ENCODE measurements at regions not wholly inside any gene's neighbourhood (a gene's known extent, or its start where the extent isn't known, plus 50 kb on each side); places are given as distances from the start of the nearest gene placed in this dataset.

DNA sequence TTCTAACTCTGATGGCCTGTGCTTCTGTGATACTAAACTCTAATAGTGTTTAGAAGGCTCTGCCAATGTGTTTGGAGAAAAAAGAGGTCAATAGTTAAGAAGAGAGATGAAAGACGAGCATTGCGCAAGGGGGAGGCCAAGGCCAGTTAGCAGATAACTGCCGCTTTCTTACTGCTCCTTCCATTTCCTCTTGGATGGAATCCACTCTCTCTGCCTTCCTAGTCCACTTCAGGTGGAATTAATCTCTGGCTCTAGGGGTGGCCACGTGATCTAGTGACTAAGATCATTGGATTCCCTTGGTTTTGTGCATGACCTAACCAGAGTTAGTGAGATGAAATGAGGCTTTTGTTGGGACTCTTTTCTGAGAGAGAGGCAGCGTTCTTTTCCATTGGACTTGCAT lies 148.3 kb downstream of the ACTL8 start:
- TF ChIP-seq EZH2 (IDR thresholded peaks at IDR 0.05) (no peak), SIN3A (IDR thresholded peaks at IDR 0.05; ENCODE audit: low read depth) (no peak), EZH2phosphoT487 (IDR thresholded peaks at IDR 0.05; ENCODE audit: borderline replicate concordance) (no peak), TCF7L2 (IDR thresholded peaks at IDR 0.05; ENCODE audit: borderline replicate concordance, extremely low read depth, insufficient read depth, insufficient read length) (no peak), RAD21 (IDR thresholded peaks at IDR 0.05; ENCODE audit: low read depth) (no peak)
- TF ChIP-seq, protein P1, sequence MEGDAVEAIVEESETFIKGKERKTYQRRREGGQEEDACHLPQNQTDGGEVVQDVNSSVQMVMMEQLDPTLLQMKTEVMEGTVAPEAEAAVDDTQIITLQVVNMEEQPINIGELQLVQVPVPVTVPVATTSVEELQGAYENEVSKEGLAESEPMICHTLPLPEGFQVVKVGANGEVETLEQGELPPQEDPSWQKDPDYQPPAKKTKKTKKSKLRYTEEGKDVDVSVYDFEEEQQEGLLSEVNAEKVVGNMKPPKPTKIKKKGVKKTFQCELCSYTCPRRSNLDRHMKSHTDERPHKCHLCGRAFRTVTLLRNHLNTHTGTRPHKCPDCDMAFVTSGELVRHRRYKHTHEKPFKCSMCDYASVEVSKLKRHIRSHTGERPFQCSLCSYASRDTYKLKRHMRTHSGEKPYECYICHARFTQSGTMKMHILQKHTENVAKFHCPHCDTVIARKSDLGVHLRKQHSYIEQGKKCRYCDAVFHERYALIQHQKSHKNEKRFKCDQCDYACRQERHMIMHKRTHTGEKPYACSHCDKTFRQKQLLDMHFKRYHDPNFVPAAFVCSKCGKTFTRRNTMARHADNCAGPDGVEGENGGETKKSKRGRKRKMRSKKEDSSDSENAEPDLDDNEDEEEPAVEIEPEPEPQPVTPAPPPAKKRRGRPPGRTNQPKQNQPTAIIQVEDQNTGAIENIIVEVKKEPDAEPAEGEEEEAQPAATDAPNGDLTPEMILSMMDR (IDR thresholded peaks at IDR 0.05 in 2 of 3, conservative IDR thresholded peaks at IDR 0.05 in 1 of 3; ENCODE audit: borderline replicate concordance in 1 of 3, insufficient read depth in 1 of 3, low read depth in 2 of 3, low read length in 2 of 3) = no peak

Data from HCT116 (cell line).